AG08395 (cell line): ENCODE measurements at regions not wholly inside any gene's neighbourhood (a gene's known extent, or its start where the extent isn't known, plus 50 kb on each side); places are given as distances from the start of the nearest gene placed in this dataset.
"Not testable (repeated sequence)": the region's sequence is repeated elsewhere in the genome, so short reads cannot be mapped to it uniquely, and the experiment has no call there.

Experiments used
- DNase-seq: peaks from one replicate; pipeline ENCODE4 v3.0.0; 2012; ENCODE audit warnings: mixed read lengths, low spot score

- no peak for DNase-seq
These were observed 237.2 kb downstream of the ASMT start for GRCh38 chrX:1852082-1852481.

DNA sequence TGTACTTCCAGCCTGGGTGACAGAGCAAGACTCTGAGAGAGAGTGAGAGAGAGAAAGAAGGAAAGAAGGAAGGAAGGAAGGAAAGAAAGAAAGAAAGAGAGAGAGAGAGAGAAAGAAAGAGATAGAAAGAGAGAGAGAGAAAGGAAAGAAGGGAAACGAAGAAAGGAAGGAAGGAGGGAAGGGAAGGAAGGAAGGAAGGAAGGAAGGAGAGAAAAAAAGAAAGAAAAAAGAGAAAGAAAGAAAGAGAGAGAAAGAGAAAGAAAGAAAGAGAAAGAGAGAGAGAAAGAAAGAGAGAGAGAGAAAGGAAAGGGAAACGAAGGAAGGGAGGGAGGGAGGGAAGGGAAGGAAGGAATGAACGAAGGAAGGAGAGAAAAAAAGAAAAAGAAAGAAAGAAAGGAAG lies 238.6 kb downstream of the ASMT start:
- no peak for DNase-seq

DNA sequence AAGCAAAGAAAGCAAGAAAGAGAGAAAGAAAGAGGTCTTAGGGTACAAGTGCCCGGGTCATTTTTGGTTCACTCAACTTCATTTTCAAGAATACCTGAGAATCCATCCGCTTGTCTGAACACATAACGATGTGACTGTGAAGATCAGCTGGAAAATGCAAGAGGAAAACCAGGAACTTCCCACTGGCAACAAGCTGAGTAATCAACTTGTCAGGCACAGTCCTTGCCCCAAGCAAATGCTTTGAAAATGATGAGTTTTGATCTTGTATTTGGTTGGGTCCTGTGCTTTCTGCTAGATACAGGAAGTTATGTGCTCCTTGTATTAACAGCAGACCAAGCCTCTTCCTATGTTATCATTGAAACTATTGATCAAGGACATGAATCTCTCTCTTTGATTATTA lies 239.1 kb downstream of the ASMT start:
- no peak for DNase-seq

- DNase-seq = not testable (repeated sequence)
These were observed 240.0 kb downstream of the ASMT start for GRCh38 chrX:1854861-1855260.

DNA sequence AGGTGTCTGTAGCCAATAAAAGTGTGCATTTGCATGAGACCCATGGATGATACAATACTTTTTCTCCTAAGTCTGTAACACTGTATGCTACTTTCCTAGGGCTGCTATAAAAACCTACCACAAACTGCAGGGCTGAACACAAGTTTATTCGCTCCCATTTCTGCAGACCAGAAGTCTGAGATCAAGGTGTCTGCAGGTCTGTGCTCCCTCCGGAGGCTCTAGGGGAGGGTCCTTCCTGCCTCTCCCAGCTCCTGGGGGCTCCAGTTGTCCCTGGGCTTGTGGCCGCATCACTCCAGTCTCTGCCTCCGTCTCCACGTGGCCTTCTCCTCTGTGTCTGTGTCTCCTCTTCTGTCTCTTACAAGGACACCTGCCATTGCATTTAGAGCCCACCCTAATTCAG lies 244.4 kb downstream of the ASMT start:
- not testable (repeated sequence) for DNase-seq

DNA sequence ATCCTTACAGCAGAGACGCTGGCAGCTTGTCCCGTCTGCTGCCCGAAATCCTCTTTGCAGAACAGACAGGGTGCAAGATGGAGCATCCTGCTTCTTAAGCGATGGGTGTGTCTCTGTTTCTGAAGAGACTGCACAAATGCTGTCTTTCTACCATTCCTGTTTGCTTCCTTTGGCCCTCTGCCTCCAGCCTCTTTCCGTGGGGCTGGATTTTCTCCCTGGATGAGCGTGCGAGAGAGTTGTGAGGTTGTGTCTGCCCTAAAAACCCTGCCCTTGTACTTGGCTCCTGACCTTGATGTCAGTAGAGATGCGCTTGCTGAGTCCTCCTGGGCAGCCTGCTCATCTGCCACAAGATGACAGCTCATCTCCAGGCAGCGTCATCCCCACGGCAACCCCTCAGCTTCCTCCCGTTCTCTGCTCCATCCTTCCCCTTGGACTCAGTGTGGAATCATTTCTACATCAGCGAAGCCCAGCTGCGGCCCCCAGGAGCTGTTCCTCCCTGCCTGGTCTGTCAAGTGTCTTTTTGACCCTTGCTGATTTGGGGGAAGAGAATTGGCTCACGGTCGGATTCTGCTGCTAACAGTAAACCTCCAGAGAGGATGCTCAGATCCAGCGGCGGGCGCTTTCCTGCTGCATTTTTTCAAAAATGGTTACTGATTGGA lies 246.2 kb downstream of the ASMT start:
- no peak for DNase-seq

GRCh38 chrX:1863995-1864394 lies 249.1 kb downstream of the ASMT start:
- DNase-seq = not testable (repeated sequence)

- DNase-seq = no peak
These were observed 255.6 kb downstream of the ASMT start for GRCh38 chrX:1870421-1870820.

DNA sequence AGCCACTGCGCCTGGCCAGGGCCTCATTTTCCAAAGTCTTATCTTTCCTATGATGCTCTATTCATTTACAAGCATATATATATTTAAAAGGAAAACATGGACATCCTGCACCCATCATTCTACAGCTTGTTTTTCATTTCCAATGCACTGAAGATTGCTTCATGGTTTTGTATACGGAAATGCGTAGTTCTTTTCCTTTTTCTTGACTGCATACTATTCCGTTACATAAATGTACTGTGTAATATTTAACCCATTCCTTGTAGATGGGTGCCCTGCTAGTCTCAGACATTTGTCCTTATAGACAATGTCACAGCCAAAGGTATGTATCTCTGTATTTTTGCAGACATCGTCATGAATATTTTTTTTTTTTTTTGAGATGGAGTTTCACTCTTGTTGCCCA lies 257.0 kb downstream of the ASMT start:
- no peak for DNase-seq

DNA sequence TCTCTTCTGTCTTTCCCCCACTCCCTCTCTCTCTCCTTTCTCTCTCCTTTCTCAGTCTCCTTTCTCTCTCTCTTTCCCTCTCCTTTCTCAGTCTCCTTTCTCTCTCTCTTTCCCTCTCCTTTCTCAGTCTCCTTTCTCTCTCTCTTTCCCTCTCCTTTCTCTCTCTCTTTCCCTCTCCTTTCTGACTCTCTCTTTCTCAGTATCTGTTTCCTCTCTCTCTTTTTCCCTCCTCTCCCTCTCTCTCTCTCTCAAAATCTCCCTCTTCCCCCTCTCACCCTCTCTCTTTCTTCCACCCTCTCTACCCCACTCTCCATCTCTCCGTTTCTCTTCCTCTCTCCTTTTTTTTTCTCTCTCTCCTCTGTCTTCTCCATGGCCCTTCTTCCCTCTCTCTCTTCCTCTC lies 258.8 kb downstream of the ASMT start:
- DNase-seq = no peak

GRCh38 chrX:1874416-1874815 lies 259.6 kb downstream of the ASMT start:
- DNase-seq = no peak

DNA sequence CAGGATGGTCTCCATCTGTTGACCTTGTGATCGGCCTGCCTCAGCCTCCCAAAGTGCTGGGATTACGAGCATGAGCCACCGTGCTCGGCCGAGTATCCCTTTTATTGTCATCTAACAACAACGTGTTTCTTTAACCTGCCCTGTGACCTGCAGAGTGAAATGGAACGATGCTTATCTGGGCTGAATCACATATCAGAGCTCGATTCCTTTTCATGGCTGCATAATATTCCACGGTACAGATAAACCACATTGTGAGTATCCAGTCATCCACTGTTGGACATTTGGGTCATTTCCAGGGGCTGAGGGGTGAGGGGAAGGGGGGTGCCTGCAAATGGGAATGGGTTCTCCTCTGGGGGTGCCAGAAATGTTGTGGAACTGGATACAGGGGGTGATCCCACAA lies 260.0 kb downstream of the ASMT start:
- DNase-seq = no peak

DNA sequence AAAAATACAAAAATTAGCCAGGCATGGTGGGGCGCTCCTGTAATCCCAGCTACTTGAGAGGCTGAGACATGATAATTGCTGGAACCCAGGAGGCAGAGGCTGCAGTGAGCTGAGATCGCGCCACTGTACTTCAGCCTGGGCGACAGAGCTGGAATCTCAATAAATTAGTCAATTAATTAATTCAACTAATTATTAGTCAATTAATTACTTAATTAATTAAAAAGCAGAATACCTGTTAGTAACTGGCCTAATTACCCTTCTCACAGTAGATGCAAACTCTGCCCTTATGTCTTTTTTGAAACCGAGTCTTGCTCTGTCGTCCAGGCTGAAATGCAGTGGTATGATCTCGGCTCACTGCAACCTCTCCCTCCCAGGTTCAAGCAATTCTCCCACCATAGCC lies 261.2 kb downstream of the ASMT start:
- DNase-seq = no peak

DNA sequence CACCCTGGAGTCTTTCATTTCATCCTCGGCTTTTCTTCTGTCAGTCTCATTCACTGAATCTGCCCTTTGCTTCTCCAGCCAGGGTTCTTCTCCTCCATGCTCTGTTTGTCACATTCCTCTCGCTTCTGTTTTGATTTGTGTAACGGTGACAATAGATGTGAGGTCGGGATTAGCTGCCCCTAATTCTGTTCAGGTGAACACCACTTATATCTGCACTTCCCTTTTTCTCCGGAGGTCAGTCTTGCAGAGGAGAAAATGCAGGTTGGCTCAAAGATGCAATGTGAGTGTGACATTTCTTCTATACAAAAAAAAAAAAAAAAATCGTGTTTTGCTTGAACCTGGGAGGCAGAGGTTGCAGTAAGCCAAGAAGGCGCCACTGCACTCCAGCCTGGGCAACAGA lies 262.9 kb downstream of the ASMT start:
- DNase-seq = no peak

DNA sequence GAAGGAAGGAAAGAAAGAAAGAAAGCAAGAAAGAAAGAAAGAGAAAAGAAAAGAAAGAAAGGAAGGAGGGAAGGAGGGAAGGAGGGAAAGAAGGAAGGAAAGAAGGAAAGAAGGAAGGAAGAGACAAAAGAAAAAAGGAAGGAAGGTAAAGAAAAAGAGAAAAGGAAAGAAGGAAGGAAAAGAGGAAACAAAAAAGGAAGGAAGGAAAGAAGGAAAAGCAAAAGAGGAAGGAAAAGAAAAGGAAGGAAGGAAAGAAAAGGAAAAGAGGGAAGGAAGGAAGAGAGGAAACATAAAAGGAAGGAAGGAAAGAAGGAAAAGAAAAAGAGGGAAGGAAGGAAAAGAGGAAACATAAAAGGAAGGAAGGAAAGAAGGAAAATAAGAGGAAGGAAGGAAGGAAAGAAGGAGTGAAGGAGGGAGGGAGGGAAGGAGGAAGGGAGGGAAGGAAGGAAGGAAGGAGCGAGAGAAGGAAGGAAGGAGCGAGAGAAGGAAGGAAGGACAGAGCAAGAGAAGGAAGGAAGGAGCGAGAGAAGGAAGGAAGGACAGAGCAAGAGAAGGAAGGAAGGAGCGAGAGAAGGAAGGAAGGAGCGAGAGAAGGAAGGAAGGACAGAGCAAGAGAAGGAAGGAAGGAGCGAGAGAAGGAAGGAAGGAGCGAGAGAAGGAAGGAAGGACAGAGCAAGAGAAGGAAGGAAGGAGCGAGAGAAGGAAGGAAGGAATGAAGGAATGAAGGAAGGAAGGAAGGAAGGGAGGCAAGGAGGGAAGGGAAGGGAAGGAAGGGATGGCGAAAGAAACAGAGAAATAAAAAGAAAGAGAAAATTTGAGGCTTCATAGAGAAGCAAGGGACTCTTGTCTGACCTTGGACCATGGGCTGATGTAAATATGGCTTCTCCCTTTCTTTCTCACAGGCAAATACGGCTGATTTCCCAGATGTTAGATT lies 266.3 kb downstream of the ASMT start:
- not testable (repeated sequence) for DNase-seq

- DNase-seq = no peak
These were observed 268.9 kb downstream of the ASMT start for GRCh38 chrX:1883772-1884171.

DNA sequence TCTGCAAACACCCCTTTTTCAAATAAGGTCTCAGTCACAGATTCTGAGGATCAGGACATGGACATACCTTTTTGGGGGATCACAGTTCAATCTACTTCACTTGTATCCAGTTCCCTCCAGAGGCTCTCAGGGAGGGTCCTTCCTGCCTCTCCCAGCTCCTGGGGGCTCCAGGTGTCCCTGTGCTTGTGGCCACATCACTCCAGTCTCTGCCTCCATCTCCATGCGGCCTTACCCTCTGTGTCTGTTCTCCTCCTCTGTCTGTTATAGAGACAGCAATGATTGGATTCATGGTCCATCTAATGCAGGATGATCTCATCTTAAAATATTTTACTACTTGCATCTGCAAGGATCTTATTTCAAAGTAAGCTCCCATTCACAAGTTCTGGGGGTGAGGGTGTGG lies 269.6 kb downstream of the ASMT start:
- DNase-seq = no peak

- no peak for DNase-seq
These were observed 270.3 kb downstream of the ASMT start for GRCh38 chrX:1885116-1885515.

DNA sequence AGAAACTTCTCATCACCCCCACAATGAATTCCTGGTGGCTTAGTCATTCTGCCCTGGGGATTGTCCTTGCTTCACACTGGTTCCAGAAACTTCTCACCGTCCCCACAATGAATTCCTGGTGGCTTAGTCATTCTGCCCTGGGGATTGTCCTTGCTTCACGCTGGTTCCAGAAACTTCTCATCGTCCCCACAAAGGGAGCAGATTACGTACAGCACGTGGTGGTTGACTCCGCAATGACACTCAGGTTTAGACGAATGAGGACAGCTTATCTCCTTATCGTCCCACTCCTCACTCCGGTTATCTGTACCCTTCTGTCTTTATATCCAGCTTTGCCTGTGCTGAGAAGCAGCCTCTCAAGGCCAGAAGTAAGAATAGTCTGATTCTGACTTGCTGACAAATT lies 273.4 kb downstream of the ASMT start:
- not testable (repeated sequence) for DNase-seq

- no peak for DNase-seq
These were observed 279.1 kb downstream of the ASMT start for GRCh38 chrX:1894026-1894294.

GRCh38 chrX:1894740-1895139 lies 279.9 kb downstream of the ASMT start:
- DNase-seq = no peak

DNA sequence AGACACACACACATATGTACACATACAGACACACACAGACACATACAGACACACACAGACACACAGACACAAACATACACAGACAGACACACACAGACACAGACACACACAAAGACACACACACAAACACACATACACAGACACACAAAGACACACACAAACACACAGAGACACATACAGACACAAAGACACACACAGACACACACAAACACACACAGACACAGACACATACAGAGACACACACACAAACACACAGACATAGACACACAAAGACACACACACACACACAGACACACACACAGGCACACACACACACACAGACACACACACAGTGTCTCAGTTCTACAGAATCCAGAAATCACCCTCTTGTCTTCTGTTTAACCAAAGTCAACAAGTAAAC lies 280.7 kb downstream of the ASMT start:
- no peak for DNase-seq

- DNase-seq = no peak
These were observed 285.0 kb downstream of the ASMT start for GRCh38 chrX:1899841-1900240.

DNA sequence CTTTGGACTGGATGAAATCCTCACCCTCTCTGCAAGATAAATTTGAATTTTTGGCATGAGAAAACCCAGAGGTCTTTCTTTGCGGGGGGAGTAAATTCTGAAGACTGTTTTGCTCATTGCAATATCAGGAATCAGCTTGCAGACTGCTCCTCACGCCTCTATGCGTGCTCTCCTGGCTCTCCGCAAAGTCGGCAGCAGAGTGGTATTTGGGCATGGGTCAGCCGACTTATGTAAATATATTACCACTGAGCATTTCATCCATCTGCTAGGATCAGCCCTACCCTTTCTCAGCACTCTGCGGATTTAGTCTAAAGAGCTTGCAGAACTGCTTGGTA lies 288.0 kb downstream of the ASMT start:
- DNase-seq = no peak
